ENCODE measurements at regions not wholly inside any gene's neighbourhood (a gene's known extent, or its start where the extent isn't known, plus 50 kb on each side); places are given as distances from the start of the nearest gene placed in this dataset.
A peak's percentile ranks its signal among the peaks of the same experiment; 100 is the strongest.

DNA sequence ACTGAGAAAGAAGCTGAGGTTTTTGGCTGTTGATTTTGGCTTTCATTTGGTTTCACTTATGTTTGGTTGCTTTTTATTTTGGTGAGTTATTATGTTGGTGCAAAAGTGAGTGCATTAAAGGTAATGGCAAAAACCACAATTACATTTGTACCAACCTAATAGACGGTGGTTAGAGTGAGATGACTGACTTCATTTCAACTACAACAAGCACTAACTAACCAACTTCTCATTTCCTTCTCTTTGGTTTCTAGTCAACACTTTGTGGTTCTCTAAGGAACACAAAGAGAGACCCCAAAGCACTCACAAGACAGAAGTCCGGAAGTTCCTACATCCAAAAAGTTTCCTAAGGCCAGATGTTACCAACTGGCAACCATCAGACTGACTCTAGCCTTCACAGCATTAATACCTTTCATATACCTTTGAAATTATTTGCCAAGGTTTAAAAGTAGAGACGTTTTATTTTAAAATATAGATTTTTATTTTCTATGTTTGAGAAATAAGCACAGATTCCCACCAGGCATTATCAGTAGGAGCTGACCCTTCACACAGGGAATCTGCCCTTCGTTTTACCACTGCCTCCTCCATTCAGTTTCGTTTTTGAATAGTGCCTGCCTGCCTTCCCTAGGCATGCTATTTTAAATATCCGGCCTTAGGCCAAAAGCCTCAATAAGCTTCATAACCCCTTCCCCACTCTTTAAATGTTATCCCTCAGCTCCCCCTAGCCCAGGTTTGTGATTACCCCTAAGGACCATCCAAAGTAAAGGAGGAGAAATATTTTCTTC, 301.1 kb upstream of the PTGER4 start:
- H3K4me3 ChIP-seq = no peak overlapping the region
- peak overlapping the region in 2 of 4 donors; percentile 1 to 8 for H3K27ac ChIP-seq
- in situ Hi-C loops (cut with MboI; ENCODE audit: low pct_ligation_motif_present in 1 of 4, low pct_unique_long_range_greater_than_20kb in 1 of 4, low sequenced_read_pairs in 3 of 4) = loop anchor here in 1 of 4 donors (25.0 kb wide), 1 partner anchor 309 kb away; the partner anchor contains the start of gene PTGER4
- TF ChIP-seq POLR2A (IDR thresholded peaks at IDR 0.05) (no peak), EP300 (IDR thresholded peaks at IDR 0.05; ENCODE audit: low read depth) (no peak), POLR2AphosphoS5 (IDR thresholded peaks at IDR 0.05) (no peak)
- TF ChIP-seq, protein P1, sequence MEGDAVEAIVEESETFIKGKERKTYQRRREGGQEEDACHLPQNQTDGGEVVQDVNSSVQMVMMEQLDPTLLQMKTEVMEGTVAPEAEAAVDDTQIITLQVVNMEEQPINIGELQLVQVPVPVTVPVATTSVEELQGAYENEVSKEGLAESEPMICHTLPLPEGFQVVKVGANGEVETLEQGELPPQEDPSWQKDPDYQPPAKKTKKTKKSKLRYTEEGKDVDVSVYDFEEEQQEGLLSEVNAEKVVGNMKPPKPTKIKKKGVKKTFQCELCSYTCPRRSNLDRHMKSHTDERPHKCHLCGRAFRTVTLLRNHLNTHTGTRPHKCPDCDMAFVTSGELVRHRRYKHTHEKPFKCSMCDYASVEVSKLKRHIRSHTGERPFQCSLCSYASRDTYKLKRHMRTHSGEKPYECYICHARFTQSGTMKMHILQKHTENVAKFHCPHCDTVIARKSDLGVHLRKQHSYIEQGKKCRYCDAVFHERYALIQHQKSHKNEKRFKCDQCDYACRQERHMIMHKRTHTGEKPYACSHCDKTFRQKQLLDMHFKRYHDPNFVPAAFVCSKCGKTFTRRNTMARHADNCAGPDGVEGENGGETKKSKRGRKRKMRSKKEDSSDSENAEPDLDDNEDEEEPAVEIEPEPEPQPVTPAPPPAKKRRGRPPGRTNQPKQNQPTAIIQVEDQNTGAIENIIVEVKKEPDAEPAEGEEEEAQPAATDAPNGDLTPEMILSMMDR (IDR thresholded peaks at IDR 0.05) = no peak
- no peaks in the 10 kb centered on the region for H3K36me3 ChIP-seq
- 68 to 78% methylated on average over 6 of the region's 6 CpGs for WGBS, 2 donors (ENCODE audit: low coverage in 1 of 2)
- no peaks in the 10 kb centered on the region for H3K27me3 ChIP-seq
- DNase-seq = no peak
- intact Hi-C loops (cut with DNase I; ENCODE audit: low total_unique reads) = no loop called here
- H3K4me1 ChIP-seq = peaks cover 0 to 21% (median 3%) of the 10 kb centered on the region in 4 donors
- H3K9me3 ChIP-seq = no peaks in the 10 kb centered on the region

DNA sequence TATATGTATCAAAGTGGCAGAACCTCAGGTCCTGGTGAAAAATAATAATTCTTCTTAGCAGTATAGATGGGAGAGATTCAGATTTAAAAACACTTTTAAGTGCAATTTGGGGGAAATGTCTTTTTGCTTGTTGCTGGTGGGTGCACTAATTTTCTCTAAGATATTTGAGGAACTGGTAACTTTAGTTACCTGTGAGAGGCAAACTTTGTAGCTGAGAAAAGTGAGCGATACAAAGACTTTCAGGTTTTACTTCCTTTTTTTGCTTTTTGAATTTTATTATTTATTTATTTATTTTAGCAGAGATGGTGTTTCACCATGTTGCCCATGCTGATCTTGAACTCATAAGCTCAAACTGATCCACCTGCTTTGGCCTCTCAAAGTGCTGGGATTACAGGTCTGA, 303.1 kb upstream of the PTGER4 start:
- Histone ChIP-seq H3K27ac (no peak overlapping the region), H3K4me1 (peaks cover 0 to 10% (median 0%) of the 10 kb centered on the region in 4 donors), H3K4me3 (no peak overlapping the region), H3K36me3 (no peaks in the 10 kb centered on the region), H3K9me3 (no peaks in the 10 kb centered on the region), H3K27me3 (no peaks in the 10 kb centered on the region)
- TF ChIP-seq, protein P1 (IDR thresholded peaks at IDR 0.05) = no peak
- TF ChIP-seq EP300 (IDR thresholded peaks at IDR 0.05; ENCODE audit: low read depth) = no peak
- no peak for TF ChIP-seq POLR2A (IDR thresholded peaks at IDR 0.05)
- no peak for TF ChIP-seq POLR2AphosphoS5 (IDR thresholded peaks at IDR 0.05)
- intact Hi-C loops (cut with DNase I; ENCODE audit: low total_unique reads) = no loop called here
- WGBS, 2 donors (ENCODE audit: low coverage in 1 of 2) = 79 to 100% methylated on average over 1 of the region's 1 CpG
- in situ Hi-C loops (cut with MboI; ENCODE audit: low pct_ligation_motif_present in 1 of 4, low pct_unique_long_range_greater_than_20kb in 1 of 4, low sequenced_read_pairs in 3 of 4) = loop anchor here in 1 of 4 donors (25.0 kb wide), 1 partner anchor 311 kb away; the partner anchor contains the start of gene PTGER4
- DNase-seq = no peak

DNA sequence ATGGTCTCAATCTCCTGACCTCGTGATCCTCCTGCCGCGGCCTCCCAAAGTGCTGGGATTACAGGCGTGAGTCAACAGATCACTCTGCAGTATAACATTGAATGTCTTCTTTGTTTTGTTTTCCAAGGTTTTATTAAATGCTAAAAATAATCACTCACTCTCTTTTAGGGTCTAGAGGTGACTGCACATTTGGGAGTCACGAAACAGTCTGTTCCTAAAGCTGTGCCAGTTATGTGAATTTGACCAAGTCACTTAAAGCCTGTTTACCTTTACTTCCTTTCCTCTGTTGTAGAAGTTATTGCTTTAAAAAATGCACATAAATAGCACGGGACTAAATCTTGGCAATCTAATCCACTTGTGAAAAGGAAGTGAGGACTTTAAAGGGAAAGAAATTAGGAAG, 304.9 kb upstream of the PTGER4 start:
- in situ Hi-C loops (cut with MboI; ENCODE audit: low pct_ligation_motif_present in 1 of 4, low pct_unique_long_range_greater_than_20kb in 1 of 4, low sequenced_read_pairs in 3 of 4) (loop anchor here in 1 of 4 donors (25.0 kb wide), 1 partner anchor 312 kb away; the partner anchor contains the start of gene PTGER4), intact Hi-C loops (cut with DNase I; ENCODE audit: low total_unique reads) (no loop called here)
- Histone ChIP-seq H3K27ac (peak overlapping the region in 1 of 4 donors; percentile 32), H3K4me3 (no peak overlapping the region), H3K27me3 (no peaks in the 10 kb centered on the region), H3K9me3 (no peaks in the 10 kb centered on the region), H3K4me1 (peaks cover 0 to 8% (median 0%) of the 10 kb centered on the region in 4 donors), H3K36me3 (no peaks in the 10 kb centered on the region)
- DNase-seq = no peak
- TF ChIP-seq EP300 (IDR thresholded peaks at IDR 0.05; ENCODE audit: low read depth) = no peak
- peak in 1 of 3 donors; percentile 51 for TF ChIP-seq POLR2AphosphoS5 (IDR thresholded peaks at IDR 0.05)
- WGBS, 2 donors (ENCODE audit: low coverage in 1 of 2) = 49 to 80% methylated on average over 2 to 6 of the region's 6 CpGs

DNA sequence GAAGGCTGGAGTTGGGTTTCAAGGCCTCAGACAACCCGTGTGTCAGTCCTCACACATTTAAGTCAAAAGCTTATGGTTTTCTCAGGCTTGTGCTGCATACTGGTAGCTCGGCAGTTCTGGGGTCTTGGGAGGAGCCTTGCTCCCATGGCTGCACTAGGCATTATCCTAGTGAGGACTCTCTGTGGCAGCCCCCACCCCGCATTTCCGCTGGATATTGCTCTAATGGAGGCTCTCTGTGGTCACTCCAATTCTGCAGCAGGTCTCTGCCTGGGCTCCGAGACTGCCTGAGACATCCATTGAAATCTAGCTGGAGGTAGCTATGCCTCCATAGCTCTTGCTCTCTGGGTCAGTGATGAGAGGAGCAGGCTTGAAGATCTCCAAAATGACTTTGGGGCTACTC, 311.5 kb upstream of the PTGER4 start:
- Histone ChIP-seq H3K4me3 (no peak overlapping the region), H3K4me1 (no peaks in the 10 kb centered on the region), H3K27me3 (no peaks in the 10 kb centered on the region), H3K36me3 (no peaks in the 10 kb centered on the region), H3K9me3 (no peaks in the 10 kb centered on the region), H3K27ac (no peak overlapping the region)
- intact Hi-C loops (cut with DNase I; ENCODE audit: low total_unique reads) (no loop called here), in situ Hi-C loops (cut with MboI; ENCODE audit: low pct_ligation_motif_present in 1 of 4, low pct_unique_long_range_greater_than_20kb in 1 of 4, low sequenced_read_pairs in 3 of 4) (no loop called here)
- TF ChIP-seq POLR2AphosphoS5 (IDR thresholded peaks at IDR 0.05) (no peak), POLR2A (IDR thresholded peaks at IDR 0.05) (no peak), EP300 (IDR thresholded peaks at IDR 0.05; ENCODE audit: low read depth) (no peak)
- TF ChIP-seq, protein P1 (IDR thresholded peaks at IDR 0.05) = no peak
- WGBS, 2 donors (ENCODE audit: low coverage in 1 of 2) = 97% methylated on average over 5 of the region's 5 CpGs; no CpG with 5 or more reads in 1 of the 2 donors
- no peak for DNase-seq

Measured in transverse colon (tissue), 4 donors.